IMR-90 (cell line): ENCODE measurements at regions not wholly inside any gene's neighbourhood (a gene's known extent, or its start where the extent isn't known, plus 50 kb on each side); places are given as distances from the start of the nearest gene placed in this dataset.

Source experiments
- ATAC-seq: fragments of 200-7000 bp; cut with Tn5 transposase; 2 replicates; pipeline ENCODE4 v1.9.1; 2020; ENCODE audit warnings: low read depth, mild to moderate bottlenecking, moderate library complexity
- BruUV-seq: library from RNA; stranded (reverse); fragments of 400-500 nt; replicated peaks from 2 replicates; lab custom pipeline; 2021; lab: Mats Ljungman, UMichigan
- CTCF ChIA-PET: fragments of 300-600 bp; formaldehyde crosslinking; extraction: SDS; loops from one replicate; lab custom pipeline; 2021; ENCODE audit warnings: antibody characterized with exemption; lab: Yijun Ruan, JAX
- POLR2A ChIA-PET: fragments of 300-600 bp; sonication (Branson Sonifier 250); formaldehyde crosslinking; loops from one replicate; lab custom pipeline; 2022; ENCODE audit warnings: antibody characterized with exemption; ENCODE audit not compliant: unreplicated experiment; lab: Charles Lee
- DNase-seq: peaks from one replicate; pipeline ENCODE4 v3.0.0; 2013
- H2AFZ ChIP-seq: replicated peaks from 2 replicates; pipeline ENCODE3; 2013; ENCODE audit warnings: low read length, mild to moderate bottlenecking; ENCODE audit not compliant: poor library complexity
- H2AK5ac ChIP-seq: 2 replicates; pipeline ENCODE4 v1.6.1; 2013; ENCODE audit warnings: low read depth, low read length, inconsistent platforms
- H2AK9ac ChIP-seq: replicated peaks from 2 replicates; pipeline ENCODE3; 2013; ENCODE audit warnings: mild to moderate bottlenecking, low read depth, low read length, moderate library complexity; ENCODE audit not compliant: poor library complexity
- H2BK120ac ChIP-seq: 2 replicates; pipeline ENCODE4 v1.6.1; 2013; ENCODE audit warnings: low read depth, low read length, inconsistent platforms
- H2BK15ac ChIP-seq: 3 replicates; pipeline ENCODE4 v1.6.1; 2013; ENCODE audit warnings: low read depth, low read length, inconsistent platforms
- H2BK20ac ChIP-seq: 2 replicates; pipeline ENCODE4 v1.6.1; 2013; ENCODE audit warnings: low read depth, mild to moderate bottlenecking, inconsistent platforms, low read length, moderate library complexity
- H2BK5ac ChIP-seq: 2 replicates; pipeline ENCODE4 v1.6.1; 2013; ENCODE audit warnings: mild to moderate bottlenecking, low read depth, low read length, inconsistent platforms; ENCODE audit not compliant: poor library complexity, severe bottlenecking
- H3K14ac ChIP-seq: replicated peaks from 2 replicates; pipeline ENCODE4 v1.6.1; 2013; ENCODE audit warnings: low read depth, low read length, inconsistent platforms
- H3K18ac ChIP-seq: 2 replicates; pipeline ENCODE4 v1.6.1; 2013; ENCODE audit warnings: low read depth, low read length, control low read depth
- H3K23ac ChIP-seq: 2 replicates; pipeline ENCODE4 v1.6.1; 2013; ENCODE audit warnings: low read depth, low read length, inconsistent platforms
- H3K27ac ChIP-seq: 2 replicates; pipeline ENCODE4 v1.5.1; 2013; ENCODE audit warnings: mild to moderate bottlenecking, control low read depth, low read length; ENCODE audit not compliant: insufficient read depth
- H3K27me3 ChIP-seq: 2 replicates; pipeline ENCODE4 v1.6.1; 2013; ENCODE audit warnings: low read length; ENCODE audit not compliant: control insufficient read depth, insufficient read depth
- H3K36me3 ChIP-seq: 2 replicates; pipeline ENCODE4 v1.6.1; 2013; ENCODE audit warnings: low read length, mixed read lengths; ENCODE audit not compliant: control insufficient read depth, insufficient read depth
- H3K4ac ChIP-seq: 2 replicates; pipeline ENCODE4 v1.6.1; 2013; ENCODE audit warnings: low read depth, low read length, inconsistent platforms
- H3K4me1 ChIP-seq: 2 replicates; pipeline ENCODE4 v1.6.1; 2013; ENCODE audit warnings: low read length, mixed read lengths; ENCODE audit not compliant: control insufficient read depth, insufficient read depth
- H3K4me2 ChIP-seq: 2 replicates; pipeline ENCODE4 v1.6.1; 2013; ENCODE audit warnings: low read depth, mild to moderate bottlenecking, control low read depth, low read length, moderate library complexity
- H3K4me3 ChIP-seq: 2 replicates; pipeline ENCODE4 v1.5.1; 2013; ENCODE audit warnings: low read depth, mild to moderate bottlenecking, control low read depth, low read length, moderate library complexity; ENCODE audit not compliant: insufficient read depth
- H3K56ac ChIP-seq: 2 replicates; pipeline ENCODE4 v1.6.1; 2013; ENCODE audit warnings: low read length, inconsistent platforms; ENCODE audit not compliant: insufficient read depth; ENCODE audit errors: extremely low read depth
- H3K79me1 ChIP-seq, 2 experiments: 2 replicates each; pipeline ENCODE4 v1.6.1; 2013; ENCODE audit warnings: low read length in 2 of 2, inconsistent platforms in 1 of 2, low read depth in 1 of 2
- H3K9ac ChIP-seq: 2 replicates; pipeline ENCODE4 v1.6.1; 2013; ENCODE audit warnings: low read depth, low read length, control low read depth
- H3K9me1 ChIP-seq: 2 replicates; pipeline ENCODE4 v1.6.1; 2013; ENCODE audit warnings: low read length, inconsistent platforms; ENCODE audit not compliant: insufficient read depth
- H3K9me3 ChIP-seq: 2 replicates; pipeline ENCODE4 v1.6.1; 2013; ENCODE audit warnings: low read length; ENCODE audit not compliant: control insufficient read depth, insufficient read depth
- H4K20me1 ChIP-seq: 2 replicates; pipeline ENCODE4 v1.6.1; 2013; ENCODE audit warnings: low read length, inconsistent platforms; ENCODE audit not compliant: insufficient read depth
- H4K5ac ChIP-seq: 2 replicates; pipeline ENCODE4 v1.6.1; 2013; ENCODE audit warnings: mild to moderate bottlenecking, low read depth, low read length, control low read depth
- H4K8ac ChIP-seq, 2 experiments: 2 replicates each; pipeline ENCODE4 v1.6.1; 2013; ENCODE audit warnings: low read depth in 2 of 2, low read length in 2 of 2, control low read depth in 1 of 2, inconsistent platforms in 1 of 2
- H4K91ac ChIP-seq: 2 replicates; pipeline ENCODE4 v1.6.1; 2013; ENCODE audit warnings: low read depth, low read length, inconsistent platforms; ENCODE audit not compliant: insufficient read depth
- BHLHE40 ChIP-seq: fragments of 150-350 bp; IDR thresholded peaks from 2 replicates; pipeline ENCODE4 v1.6.1; 2016; ENCODE audit warnings: mild to moderate bottlenecking, low read depth, low read length
- CEBPB ChIP-seq: IDR thresholded peaks from 2 replicates; pipeline ENCODE4 v1.6.1; 2012; ENCODE audit warnings: low read depth, low read length, improper control_type of control experiment
- FOS ChIP-seq: fragments of 150-350 bp; IDR thresholded peaks from 2 replicates; pipeline ENCODE4 v1.6.1; 2016; ENCODE audit warnings: low read depth, low read length
- SMC3 ChIP-seq: fragments of 150-350 bp; IDR thresholded peaks from 2 replicates; pipeline ENCODE4 v1.6.1; 2016; ENCODE audit warnings: low read depth, mild to moderate bottlenecking, antibody characterized with exemption, low read length, moderate library complexity
- WGBS, 2 experiments: methylation state at CpG; one replicate each; pipeline versions ENCODE4 v1.1.5 to v1.1.7; 2013; ENCODE audit warnings: missing lambda C conversion rate in 2 of 2; ENCODE audit not compliant: insufficient read length in 1 of 2; ENCODE audit errors: extremely low coverage in 2 of 2; 5-methylcytosine and 5-hydroxymethylcytosine counted together
- dilution Hi-C: fragments of 300-500 bp; cut with HindIII; formaldehyde crosslinking; loops from one replicate; pipeline ENCODE4 v1.14.3; 2018; ENCODE audit warnings: low sequenced_read_pairs; ENCODE audit not compliant: unreplicated experiment
- in situ Hi-C: fragments of 300-500 bp; cut with MboI; formaldehyde crosslinking; loops from 3 replicates; pipeline ENCODE4 v1.14.3; 2019; ENCODE audit warnings: low sequenced_read_pairs, inconsistent platforms, mixed read lengths
- intact Hi-C: fragments of 100-400 bp; cut with micrococcal nuclease; formaldehyde crosslinking; loops from 2 replicates; pipeline ENCODE4 v1.10.0; 2022

GRCh38 chr3:104943974-104944373 lies 422.7 kb upstream of the ALCAM start:
- DNase-seq, result peak; percentile 20
- H2AK9ac ChIP-seq, result no peak overlapping the region
- H3K4me3 ChIP-seq, result no peak overlapping the region
- H3K9me1 ChIP-seq, result no peaks in the 10 kb centered on the region
- no peak overlapping the region for H2BK15ac ChIP-seq
- H3K4me2 ChIP-seq, result no peak overlapping the region
- TF ChIP-seq FOS (no peak), CEBPB (peak; percentile 66), BHLHE40 (no peak), SMC3 (no peak)
- H4K91ac ChIP-seq, result no peak overlapping the region
- H2BK20ac ChIP-seq, result no peak overlapping the region
- H3K23ac ChIP-seq, result no peak overlapping the region
- H2BK5ac ChIP-seq, result no peak overlapping the region
- H3K56ac ChIP-seq, result no peak overlapping the region
- no peak for ATAC-seq
- in situ Hi-C loops (no loop called here), intact Hi-C loops (no loop called here), dilution Hi-C loops (no loop called here)
- H3K79me1 ChIP-seq, result no peaks in the 10 kb centered on the region
- no peaks in the 10 kb centered on the region for H4K20me1 ChIP-seq
- CTCF ChIA-PET, result interaction anchor here (0.6 to 1.0 kb wide), 2 partner anchors 11 to 125 kb away, joined by 3 read pairs; no protein-coding TSS in a partner anchor
- no peaks in the 10 kb centered on the region for H3K4me1 ChIP-seq
- H3K27ac ChIP-seq, result no peak overlapping the region
- H3K14ac ChIP-seq, result no peak overlapping the region
- no CpG with 5 or more reads among the region's 1 CpG for WGBS, 2 experiments
- H4K5ac ChIP-seq, result no peak overlapping the region
- no peak overlapping the region for H3K18ac ChIP-seq
- no peak overlapping the region for H2AFZ ChIP-seq
- H3K27me3 ChIP-seq, result no peaks in the 10 kb centered on the region
- POLR2A ChIA-PET, result no interaction called here
- H3K4ac ChIP-seq, result no peak overlapping the region
- no peak overlapping the region for H2BK120ac ChIP-seq
- no peak overlapping the region for H4K8ac ChIP-seq
- H3K9ac ChIP-seq, result no peak overlapping the region
- H2AK5ac ChIP-seq, result no peak overlapping the region
- BruUV-seq, result no TSS peak
- H3K36me3 ChIP-seq, result no peaks in the 10 kb centered on the region
- no peaks in the 10 kb centered on the region for H3K9me3 ChIP-seq
